GM18861 (cell line): ENCODE measurements at regions not wholly inside any gene's neighbourhood (a gene's known extent, or its start where the extent isn't known, plus 50 kb on each side); places are given as distances from the start of the nearest gene placed in this dataset.

ENCODE experiments used
- ATAC-seq: cut with Tn5 transposase; IDR thresholded peaks from one replicate; pipeline ENCODE4 v1.9.1; 2021; ENCODE audit not compliant: unreplicated experiment

GRCh38 chr5:1748271-1748670 lies 51.4 kb downstream of the MRPL36 start:
- no peak for ATAC-seq

GRCh38 chr5:1747803-1748085 lies 51.9 kb downstream of the MRPL36 start:
- no peak for ATAC-seq

GRCh38 chr5:1747079-1747802 lies 52.4 kb downstream of the MRPL36 start:
- ATAC-seq: no peak

GRCh38 chr5:1746371-1747078 lies 53.1 kb downstream of the MRPL36 start:
- no peak for ATAC-seq

- ATAC-seq: no peak
Measured at GRCh38 chr5:1745796-1746370, 53.8 kb downstream of the MRPL36 start.

- no peak for ATAC-seq
Measured at GRCh38 chr5:1745123-1745795, 54.4 kb downstream of the MRPL36 start.

- no peak for ATAC-seq
Measured at GRCh38 chr5:1744393-1745122, 55.1 kb downstream of the MRPL36 start.

GRCh38 chr5:1743769-1744085 lies 55.9 kb downstream of the MRPL36 start:
- no peak for ATAC-seq

- no peak for ATAC-seq
Measured at GRCh38 chr5:1743061-1743768, 56.4 kb downstream of the MRPL36 start.

- ATAC-seq: no peak
Measured at GRCh38 chr5:1737790-1738405, 61.7 kb downstream of the MRPL36 start.

GRCh38 chr5:1736889-1737711 lies 62.5 kb downstream of the MRPL36 start:
- ATAC-seq: no peak

GRCh38 chr5:1736065-1736464 lies 63.6 kb downstream of the MRPL36 start:
- ATAC-seq: no peak

GRCh38 chr5:1735320-1735970 lies 64.2 kb downstream of the MRPL36 start:
- no peak for ATAC-seq

- no peak for ATAC-seq
Measured at GRCh38 chr5:1734908-1735289, 64.7 kb downstream of the MRPL36 start.

GRCh38 chr5:1734271-1734907 lies 65.2 kb downstream of the MRPL36 start:
- ATAC-seq: no peak

GRCh38 chr5:1733369-1733768 lies 66.3 kb downstream of the MRPL36 start:
- no peak for ATAC-seq

- ATAC-seq: no peak
Measured at GRCh38 chr5:1732945-1733344, 66.7 kb downstream of the MRPL36 start.

GRCh38 chr5:1732238-1732941 lies 67.2 kb downstream of the MRPL36 start:
- no peak for ATAC-seq
